Right lobe of liver (tissue), 6 donors: ENCODE measurements at regions not wholly inside any gene's neighbourhood (a gene's known extent, or its start where the extent isn't known, plus 50 kb on each side); places are given as distances from the start of the nearest gene placed in this dataset.
"Not testable (repeated sequence)": the region's sequence is repeated elsewhere in the genome, so short reads cannot be mapped to it uniquely, and the experiment has no call there.

Experiments used
- ATAC-seq, 4 donors: fragments of 200-7000 bp; cut with Tn5 transposase; one replicate each; pipeline ENCODE4 v1.9.1; 2020; ENCODE audit warnings: mild to moderate bottlenecking in 4 of 4, moderate library complexity in 4 of 4
- DNase-seq, 3 donors: peaks; one replicate each; pipeline ENCODE4 v3.0.0-alpha.2; 2020
- H3K27ac ChIP-seq, 3 donors: fragments of 200-600 bp; one replicate each; pipeline ENCODE4 v1.8.0; 2022
- H3K27me3 ChIP-seq, 2 donors: fragments of 200-600 bp; one replicate each; pipeline ENCODE4 v1.8.0; 2022
- H3K36me3 ChIP-seq, 4 donors: fragments of 200-600 bp; sonication (generic) in 1 of 4; one replicate each; pipeline versions ENCODE4 v1.5.1 to v1.8.0; 2017 to 2022; ENCODE audit warnings: control low read depth in 1 of 4
- H3K4me1 ChIP-seq, 4 donors: fragments of 200-600 bp; sonication (generic) in 1 of 4; one replicate each; pipeline versions ENCODE4 v1.5.1 to v1.8.0; 2017 to 2022; ENCODE audit warnings: control low read depth in 1 of 4
- H3K4me3 ChIP-seq, 3 donors: fragments of 200-600 bp; one replicate each; pipeline ENCODE4 v1.8.0; 2022
- H3K9me3 ChIP-seq, 4 donors: fragments of 200-600 bp; sonication (generic) in 1 of 4; one replicate each; pipeline versions ENCODE4 v1.5.1 to v1.8.0; 2017 to 2022; ENCODE audit warnings: control low read depth in 1 of 4
- CTCF ChIP-seq, 4 donors: fragments of 200-600 bp in 3 of 4; fragments of 450-650 bp in 1 of 4; IDR thresholded peaks; one replicate each; pipeline versions ENCODE4 v1.5.1 to v1.8.0; 2016 to 2022; ENCODE audit warnings: antibody characterized with exemption in 4 of 4, mild to moderate bottlenecking in 2 of 4
- POLR2A ChIP-seq: fragments of 450-650 bp; IDR thresholded peaks from one replicate; pipeline ENCODE4 v1.6.1; 2017; ENCODE audit warnings: antibody characterized with exemption, mild to moderate bottlenecking
- WGBS: methylation state at CpG from one replicate; pipeline ENCODE4 v1.1.6; 2018; ENCODE audit warnings: low coverage, low lambda C conversion rate; ENCODE audit not compliant: insufficient coverage; ENCODE audit errors: missing lambda C conversion rate; 5-methylcytosine and 5-hydroxymethylcytosine counted together
- intact Hi-C, 2 donors: fragments of 100-400 bp; cut with DNase I; formaldehyde crosslinking; loops; one replicate each; pipeline versions ENCODE4 v1.11.2 to v1.14.1; 2022
- donor health status: DM: no; HTN: yes; CAD: no.
- donor health status: DM: no; HTN: no; CAD: no.
- donor health status: DM: no; HTN: no; CAD: no.
- donor health status: DM: no; HTN: yes; CAD: no.
- donor health status: DM: no; HTN: yes; CAD: no.

GRCh38 chr17:12195418-12195817 is 174.7 kb downstream of the MAP2K4 start:
- ATAC-seq: no peak
- intact Hi-C loops: no loop called here
- Histone ChIP-seq H3K4me1 (no peaks in the 10 kb centered on the region), H3K9me3 (no peaks in the 10 kb centered on the region), H3K36me3 (no peaks in the 10 kb centered on the region), H3K27me3 (no peaks in the 10 kb centered on the region), H3K27ac (no peak overlapping the region), H3K4me3 (no peak overlapping the region)
- 54% methylated on average over 4 of the region's 4 CpGs for WGBS
- no peak for TF ChIP-seq CTCF (IDR thresholded peaks at IDR 0.05)
- no peak for TF ChIP-seq POLR2A
- DNase-seq: no peak

- Histone ChIP-seq H3K4me1 (no peaks in the 10 kb centered on the region), H3K36me3 (no peaks in the 10 kb centered on the region), H3K9me3 (no peaks in the 10 kb centered on the region), H3K27ac (no peak overlapping the region), H3K27me3 (no peaks in the 10 kb centered on the region), H3K4me3 (no peak overlapping the region)
- TF ChIP-seq CTCF (IDR thresholded peaks at IDR 0.05) (no peak), POLR2A (no peak)
- 47% methylated on average over 4 of the region's 4 CpGs for WGBS
- ATAC-seq: no peak
- intact Hi-C loops: no loop called here
- DNase-seq: no peak
Measured at GRCh38 chr17:12201294-12201880, 180.7 kb downstream of the MAP2K4 start.

- Histone ChIP-seq H3K27me3 (no peaks in the 10 kb centered on the region), H3K9me3 (no peaks in the 10 kb centered on the region), H3K36me3 (no peaks in the 10 kb centered on the region), H3K4me1 (no peaks in the 10 kb centered on the region), H3K27ac (no peak overlapping the region), H3K4me3 (no peak overlapping the region)
- intact Hi-C loops: no loop called here
- TF ChIP-seq POLR2A: no peak
- TF ChIP-seq CTCF (IDR thresholded peaks at IDR 0.05): no peak
- ATAC-seq (no peak), DNase-seq (no peak)
- 31% methylated on average over 2 of the region's 2 CpGs for WGBS
Measured at GRCh38 chr17:12209632-12210191, 189.0 kb downstream of the MAP2K4 start.

GRCh38 chr17:12220714-12221439 is 200.2 kb downstream of the MAP2K4 start:
- intact Hi-C loops, H3K4me3 ChIP-seq, H3K27me3 ChIP-seq, H3K4me1 ChIP-seq, H3K36me3 ChIP-seq, H3K27ac ChIP-seq, H3K9me3 ChIP-seq, DNase-seq, ATAC-seq: not testable (repeated sequence)
- WGBS: 80% methylated on average over 1 of the region's 59 CpGs

GRCh38 chr17:12222392-12222791 is 201.7 kb downstream of the MAP2K4 start:
- intact Hi-C loops: no loop called here
- H3K27ac ChIP-seq: no peak overlapping the region
- no peak overlapping the region for H3K4me3 ChIP-seq
- no peaks in the 10 kb centered on the region for H3K9me3 ChIP-seq
- no peaks in the 10 kb centered on the region for H3K27me3 ChIP-seq
- ATAC-seq: no peak
- H3K4me1 ChIP-seq: no peaks in the 10 kb centered on the region
- WGBS: 78% methylated on average over 4 of the region's 4 CpGs
- TF ChIP-seq CTCF (IDR thresholded peaks at IDR 0.05): no peak
- no peak for TF ChIP-seq POLR2A
- no peaks in the 10 kb centered on the region for H3K36me3 ChIP-seq
- DNase-seq: no peak
